Left lung (tissue), 4 donors: ENCODE measurements at regions not wholly inside any gene's neighbourhood (a gene's known extent, or its start where the extent isn't known, plus 50 kb on each side); places are given as distances from the start of the nearest gene placed in this dataset.

ENCODE experiments used
- ATAC-seq: fragments of 200-7000 bp; cut with Tn5 transposase; one replicate; pipeline ENCODE4 v1.9.1; 2020; ENCODE audit warnings: moderate library complexity
- DNase-seq, 4 donors: peaks; one replicate each; pipeline ENCODE4 v3.0.0-alpha.2; 2013 to 2020
- H3K27ac ChIP-seq, 2 donors: fragments of 200-600 bp; sonication (generic) in 1 of 2; one replicate each; pipeline versions ENCODE4 v1.5.0 to v1.8.0; 2020 to 2021
- H3K27me3 ChIP-seq, 2 donors: fragments of 200-600 bp; sonication (generic) in 1 of 2; one replicate each; pipeline versions ENCODE4 v1.5.0 to v1.8.0; 2020 to 2021
- H3K36me3 ChIP-seq, 2 donors: fragments of 200-600 bp; sonication (generic) in 1 of 2; one replicate each; pipeline versions ENCODE4 v1.5.0 to v1.8.0; 2020 to 2021
- H3K4me1 ChIP-seq, 2 donors: fragments of 200-600 bp; one replicate each; pipeline ENCODE4 v1.8.0; 2021
- H3K4me3 ChIP-seq, 2 donors: fragments of 200-600 bp; sonication (generic) in 1 of 2; one replicate each; pipeline versions ENCODE4 v1.5.0 to v1.8.0; 2020 to 2021; ENCODE audit warnings: mild to moderate bottlenecking in 1 of 2
- H3K9me3 ChIP-seq, 2 donors: fragments of 200-600 bp; sonication (generic) in 1 of 2; one replicate each; pipeline versions ENCODE4 v1.5.0 to v1.8.0; 2020 to 2021
- intact Hi-C, 2 donors: fragments of 100-400 bp; cut with DNase I; formaldehyde crosslinking; loops; one replicate each; pipeline versions ENCODE4 v1.11.2 to v1.14.2; 2022
- TF ChIP-seq, protein P1 (sequence below), 2 donors: fragments of 200-600 bp; sonication (generic) in 1 of 2; IDR thresholded peaks; one replicate each; pipeline versions ENCODE4 v1.5.0 to v1.8.0; 2021; ENCODE audit warnings: antibody characterized with exemption in 2 of 2
- donor health status: DM: no; HTN: yes; CAD: no.
- donor health status: DM: no; HTN: no; CAD: no.

DNA sequence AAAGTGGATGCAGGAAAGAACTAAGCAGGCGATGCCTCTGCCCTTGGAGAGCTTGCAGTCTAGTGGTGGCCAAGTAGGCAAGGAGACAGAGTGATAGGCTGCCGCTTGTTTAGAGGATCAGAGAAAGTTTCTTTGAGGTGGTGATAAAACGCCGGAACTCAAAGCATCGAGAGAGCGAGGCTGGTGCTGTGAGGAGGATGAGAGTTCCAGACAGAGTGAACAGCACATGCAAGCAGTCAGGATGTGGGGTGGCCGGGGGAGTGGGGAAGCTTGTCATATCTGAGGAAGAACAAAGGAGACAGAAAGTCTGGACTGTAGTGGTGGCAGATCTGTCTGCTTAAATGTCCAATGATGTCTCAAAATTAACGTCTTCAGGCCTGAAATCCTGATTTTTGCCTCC is 319.7 kb downstream of the SNAPC1 start:
- TF ChIP-seq, protein P1, sequence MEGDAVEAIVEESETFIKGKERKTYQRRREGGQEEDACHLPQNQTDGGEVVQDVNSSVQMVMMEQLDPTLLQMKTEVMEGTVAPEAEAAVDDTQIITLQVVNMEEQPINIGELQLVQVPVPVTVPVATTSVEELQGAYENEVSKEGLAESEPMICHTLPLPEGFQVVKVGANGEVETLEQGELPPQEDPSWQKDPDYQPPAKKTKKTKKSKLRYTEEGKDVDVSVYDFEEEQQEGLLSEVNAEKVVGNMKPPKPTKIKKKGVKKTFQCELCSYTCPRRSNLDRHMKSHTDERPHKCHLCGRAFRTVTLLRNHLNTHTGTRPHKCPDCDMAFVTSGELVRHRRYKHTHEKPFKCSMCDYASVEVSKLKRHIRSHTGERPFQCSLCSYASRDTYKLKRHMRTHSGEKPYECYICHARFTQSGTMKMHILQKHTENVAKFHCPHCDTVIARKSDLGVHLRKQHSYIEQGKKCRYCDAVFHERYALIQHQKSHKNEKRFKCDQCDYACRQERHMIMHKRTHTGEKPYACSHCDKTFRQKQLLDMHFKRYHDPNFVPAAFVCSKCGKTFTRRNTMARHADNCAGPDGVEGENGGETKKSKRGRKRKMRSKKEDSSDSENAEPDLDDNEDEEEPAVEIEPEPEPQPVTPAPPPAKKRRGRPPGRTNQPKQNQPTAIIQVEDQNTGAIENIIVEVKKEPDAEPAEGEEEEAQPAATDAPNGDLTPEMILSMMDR (IDR thresholded peaks at IDR 0.05), result no peak
- Histone ChIP-seq H3K27ac (no peak overlapping the region), H3K4me3 (no peak overlapping the region), H3K36me3 (no peaks in the 10 kb centered on the region), H3K9me3 (peaks cover 0 to 8% of the 10 kb centered on the region in 2 donors), H3K27me3 (no peaks in the 10 kb centered on the region), H3K4me1 (no peaks in the 10 kb centered on the region)
- intact Hi-C loops, result no loop called here
- ATAC-seq, result no peak
- DNase-seq, result no peak

DNA sequence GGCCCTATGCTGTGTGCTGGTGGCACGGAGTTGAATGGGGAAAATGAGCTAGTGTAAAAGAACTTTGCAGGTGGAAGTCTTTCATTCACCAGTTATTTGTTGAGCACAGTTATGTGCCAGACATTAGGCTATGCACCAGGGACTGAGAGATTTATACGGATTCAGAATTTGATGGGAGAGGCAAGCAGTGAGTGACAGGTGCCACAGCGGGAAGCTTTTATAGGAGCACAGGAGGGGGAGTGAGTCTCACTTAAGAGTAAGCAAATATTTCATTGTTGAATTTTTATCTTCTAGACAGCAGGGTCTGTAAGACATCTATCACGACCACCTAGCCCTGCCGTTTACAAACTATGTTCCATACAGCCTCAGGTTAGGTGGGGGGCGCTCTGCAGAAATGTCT is 320.6 kb downstream of the SNAPC1 start:
- Histone ChIP-seq H3K27ac (no peak overlapping the region), H3K4me3 (no peak overlapping the region), H3K9me3 (peaks cover 0 to 8% of the 10 kb centered on the region in 2 donors), H3K4me1 (no peaks in the 10 kb centered on the region), H3K27me3 (no peaks in the 10 kb centered on the region), H3K36me3 (no peaks in the 10 kb centered on the region)
- no peak for ATAC-seq
- no peak for DNase-seq
- TF ChIP-seq, protein P1 (IDR thresholded peaks at IDR 0.05), result no peak
- intact Hi-C loops, result no loop called here

DNA sequence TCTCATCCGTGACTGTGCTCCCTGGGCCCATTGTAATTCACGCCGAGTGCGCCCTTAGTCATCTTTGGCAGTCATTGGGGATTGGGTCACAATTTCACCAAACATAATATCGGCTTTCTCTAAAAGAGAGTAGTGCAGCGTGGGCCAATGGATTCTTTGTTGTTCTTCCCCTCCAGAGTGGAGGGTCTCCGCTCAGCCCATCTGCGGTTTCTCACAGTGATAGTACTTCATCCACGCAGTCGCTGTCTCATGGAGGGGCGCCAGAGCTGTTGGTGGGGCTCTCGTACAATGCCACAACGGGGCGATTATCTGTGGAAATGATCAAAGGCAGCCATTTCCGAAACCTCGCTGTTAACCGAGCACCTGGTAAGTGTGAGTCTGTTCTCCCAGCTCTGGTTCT is 321.8 kb downstream of the SNAPC1 start:
- intact Hi-C loops, result no loop called here
- Histone ChIP-seq H3K9me3 (peaks cover 0 to 8% of the 10 kb centered on the region in 2 donors), H3K27me3 (no peaks in the 10 kb centered on the region), H3K36me3 (no peaks in the 10 kb centered on the region), H3K27ac (no peak overlapping the region), H3K4me3 (no peak overlapping the region), H3K4me1 (no peaks in the 10 kb centered on the region)
- ATAC-seq (no peak), DNase-seq (no peak)
- TF ChIP-seq, protein P1 (IDR thresholded peaks at IDR 0.05), result no peak

DNA sequence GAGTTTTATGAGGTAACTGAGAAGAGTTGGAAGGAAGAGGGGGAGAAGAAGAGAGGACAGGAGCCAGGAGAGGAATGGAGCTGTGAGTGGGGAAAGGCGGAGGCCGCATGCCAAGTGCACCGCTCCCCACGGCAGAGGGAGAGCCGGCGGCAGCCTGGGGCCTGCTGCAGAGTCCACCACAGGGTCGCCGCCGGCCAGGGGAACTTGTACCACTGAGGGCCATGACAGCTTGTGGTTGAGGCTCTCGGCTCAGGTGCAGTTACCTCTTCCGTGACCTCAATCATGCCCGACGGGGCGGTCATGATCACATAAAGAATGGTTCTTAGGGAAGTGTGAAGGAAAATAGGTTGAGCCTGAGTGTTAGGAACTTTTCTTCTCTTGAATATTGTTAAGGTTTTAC is 325.0 kb downstream of the SNAPC1 start:
- no peaks in the 10 kb centered on the region for H3K4me1 ChIP-seq
- TF ChIP-seq, protein P1 (IDR thresholded peaks at IDR 0.05), result no peak
- DNase-seq (peak in 1 of 4 donors; percentile 80), ATAC-seq (no peak)
- intact Hi-C loops, result no loop called here
- no peaks in the 10 kb centered on the region for H3K36me3 ChIP-seq
- H3K27ac ChIP-seq, result no peak overlapping the region
- no peaks in the 10 kb centered on the region for H3K27me3 ChIP-seq
- H3K9me3 ChIP-seq, result peaks cover 0 to 8% of the 10 kb centered on the region in 2 donors
- H3K4me3 ChIP-seq, result no peak overlapping the region

DNA sequence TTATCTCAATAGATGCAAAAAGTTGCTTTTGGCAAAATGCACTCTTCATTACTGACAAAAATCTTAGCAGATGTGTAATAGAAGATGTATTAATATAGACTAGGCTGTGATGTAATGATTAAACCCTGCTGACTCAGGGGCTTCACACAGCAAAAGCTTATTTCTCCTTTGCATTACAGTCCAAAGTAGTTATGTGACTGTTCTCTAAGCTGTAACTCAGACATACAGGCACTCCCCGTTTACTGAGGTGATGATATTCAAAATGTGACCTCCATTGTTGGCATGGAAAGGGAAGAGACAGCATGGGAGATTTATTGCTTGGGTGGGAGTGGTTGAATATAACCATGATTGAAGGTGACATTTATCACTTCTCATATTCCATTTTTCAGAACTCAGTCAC is 331.5 kb downstream of the SNAPC1 start:
- H3K4me1 ChIP-seq, result no peaks in the 10 kb centered on the region
- no peaks in the 10 kb centered on the region for H3K36me3 ChIP-seq
- TF ChIP-seq, protein P1 (IDR thresholded peaks at IDR 0.05), result no peak
- no peak overlapping the region for H3K27ac ChIP-seq
- intact Hi-C loops, result no loop called here
- DNase-seq (no peak), ATAC-seq (no peak)
- no peaks in the 10 kb centered on the region for H3K27me3 ChIP-seq
- H3K9me3 ChIP-seq, result peaks cover 0 to 4% of the 10 kb centered on the region in 2 donors
- no peak overlapping the region for H3K4me3 ChIP-seq
